HG03520 (cell line): ENCODE measurements at regions not wholly inside any gene's neighbourhood (a gene's known extent, or its start where the extent isn't known, plus 50 kb on each side); places are given as distances from the start of the nearest gene placed in this dataset.

Experiments
- ATAC-seq: cut with Tn5 transposase; IDR thresholded peaks from one replicate; pipeline ENCODE4 v1.9.1; 2021; ENCODE audit warnings: mild to moderate bottlenecking, moderate library complexity; ENCODE audit not compliant: unreplicated experiment

DNA sequence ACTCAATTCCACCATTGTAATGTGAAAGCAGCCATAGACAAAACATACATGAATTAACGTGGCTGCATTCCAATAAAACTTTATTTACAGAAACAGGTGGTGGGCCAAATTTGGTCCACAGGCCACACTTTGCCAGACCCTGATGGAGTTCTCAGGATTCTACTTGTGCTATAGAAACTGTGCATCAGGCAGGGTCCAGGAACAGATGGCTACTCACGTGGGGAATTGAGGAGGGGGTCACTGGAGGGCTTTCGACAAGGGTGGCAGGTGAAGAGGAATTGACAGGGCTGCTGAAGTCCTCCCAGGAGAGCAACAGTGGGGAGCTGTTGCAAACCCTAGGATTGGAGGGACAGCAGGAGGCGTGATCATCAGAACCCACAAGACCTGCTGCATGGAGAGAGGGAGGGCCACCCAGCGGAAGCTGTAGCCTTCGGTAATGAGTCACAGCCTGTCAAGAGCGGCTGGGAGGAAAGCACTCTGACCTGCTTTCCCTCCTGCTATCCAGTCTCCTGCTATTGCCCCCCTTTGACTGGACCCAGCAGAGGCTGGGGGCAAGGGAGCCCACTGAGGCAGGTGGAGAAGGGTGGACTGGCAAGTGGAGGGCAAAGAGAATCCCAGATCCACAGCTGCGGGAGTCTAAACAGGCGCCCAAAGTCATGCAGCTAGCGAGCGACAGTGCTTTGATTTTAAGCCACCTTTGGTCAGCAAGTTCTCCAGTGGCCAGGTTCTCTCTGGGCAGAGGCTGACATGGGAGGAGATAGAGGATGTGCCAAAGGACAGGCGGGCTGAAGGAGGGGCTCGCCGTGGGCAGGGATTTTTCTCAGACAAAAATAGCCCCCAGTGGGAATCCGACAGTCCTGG, 138.3 kb upstream of the SMIM23 start:
- ATAC-seq, result no peak

DNA sequence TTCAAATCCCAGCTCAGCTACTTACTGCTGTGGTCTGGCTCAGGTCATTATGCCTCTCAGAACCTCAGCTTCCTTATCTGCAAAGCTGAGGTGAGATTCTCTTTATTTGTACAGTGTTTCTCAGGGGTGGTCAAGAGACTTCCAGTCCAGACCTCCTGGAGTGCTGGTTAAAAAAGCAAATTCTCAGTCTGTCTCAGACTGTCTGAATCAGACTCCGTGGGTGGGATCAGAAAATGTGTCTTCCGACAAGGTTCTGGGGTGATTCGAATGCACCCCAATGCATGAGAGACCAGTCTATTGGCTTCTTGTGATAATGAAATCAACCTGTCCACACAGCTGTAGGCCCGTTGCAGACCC, 137.7 kb upstream of the SMIM23 start:
- no peak for ATAC-seq

DNA sequence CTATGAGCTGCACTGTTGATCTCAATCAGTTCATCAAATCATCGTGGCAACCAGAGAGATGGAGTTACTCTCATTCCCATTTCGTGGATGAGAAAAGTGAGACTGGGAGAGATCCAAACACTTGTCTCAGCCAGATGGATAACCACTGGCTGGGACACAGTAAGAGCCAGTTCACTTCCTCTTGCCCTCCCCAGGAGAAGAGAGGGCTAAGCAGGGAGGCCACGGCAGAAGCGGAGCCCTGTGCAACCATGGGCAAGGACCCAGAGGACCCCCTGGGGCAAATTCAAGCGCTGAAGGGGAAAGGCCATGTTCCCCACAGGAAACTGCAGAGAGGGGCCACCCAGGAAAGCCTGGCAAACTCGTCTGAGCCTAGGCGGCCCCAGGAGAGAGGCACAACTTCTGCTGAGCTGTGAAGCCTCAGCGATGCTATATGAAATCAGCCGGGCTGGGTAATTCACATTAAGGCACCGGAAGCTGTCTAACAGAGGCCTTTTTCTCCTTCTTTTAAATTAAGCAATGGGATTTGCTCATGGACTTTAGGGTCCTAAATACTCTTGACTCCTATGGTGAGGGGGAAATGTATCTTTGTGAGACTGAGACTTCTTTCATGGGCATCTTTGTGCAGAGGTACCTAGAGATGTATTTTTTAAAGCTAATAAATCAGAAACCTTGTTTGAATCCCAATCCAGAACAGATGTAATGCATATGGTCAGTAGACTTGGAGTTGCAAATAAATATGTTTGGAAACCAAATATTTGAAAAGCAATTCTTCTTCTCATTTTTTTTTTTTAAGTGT, 137.1 kb upstream of the SMIM23 start:
- ATAC-seq, result no peak

- ATAC-seq, result no peak
Observed at GRCh38 chr5:171649075-171649401, 136.6 kb upstream of the SMIM23 start.

- ATAC-seq, result no peak
Observed at GRCh38 chr5:171650597-171650996, 135.0 kb upstream of the SMIM23 start.

- ATAC-seq, result no peak
Observed at GRCh38 chr5:171651102-171651501, 134.5 kb upstream of the SMIM23 start.

DNA sequence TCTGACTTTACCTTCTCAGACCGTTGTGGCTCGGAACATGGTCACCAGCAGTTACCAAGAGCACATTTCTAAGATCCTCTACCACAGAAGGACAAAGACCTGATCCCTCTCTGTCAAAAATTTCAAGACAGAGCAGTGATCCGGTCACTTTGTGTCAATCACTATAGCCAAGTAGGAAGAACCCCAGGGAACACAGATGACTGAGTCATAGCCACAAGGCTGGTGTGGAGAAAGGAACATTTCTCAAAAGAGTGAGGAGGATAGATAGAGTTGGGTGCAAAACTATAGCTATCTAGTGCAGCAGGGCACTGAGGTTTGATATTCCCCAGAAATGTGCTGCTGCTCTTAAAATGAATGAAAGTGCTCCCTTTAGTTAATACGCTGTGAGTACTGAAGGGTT, 130.7 kb upstream of the SMIM23 start:
- ATAC-seq, result no peak

DNA sequence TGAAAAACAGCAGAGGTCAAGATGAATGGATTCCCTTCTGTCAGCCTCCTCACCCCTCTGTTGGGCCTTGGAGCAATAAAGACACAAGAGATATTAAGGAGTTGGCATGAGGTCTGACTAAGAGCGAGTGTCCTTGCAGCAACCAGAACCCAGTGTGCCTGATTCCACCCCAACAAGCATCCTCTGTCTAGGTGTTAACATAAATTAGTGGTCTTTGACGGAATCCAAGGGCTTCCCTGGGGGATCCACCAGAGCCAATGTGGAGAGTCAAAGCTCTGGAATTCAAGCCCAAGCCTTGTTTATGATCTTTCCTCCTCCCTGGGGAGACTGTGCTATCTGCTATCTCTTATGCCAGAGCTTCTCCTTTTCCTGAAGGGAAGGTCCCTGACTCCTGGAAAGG, 128.1 kb upstream of the SMIM23 start:
- ATAC-seq, result no peak

- no peak for ATAC-seq
Observed at GRCh38 chr5:171659896-171660295, 125.7 kb upstream of the SMIM23 start.

GRCh38 chr5:171660434-171660833, 125.2 kb upstream of the SMIM23 start:
- ATAC-seq, result no peak

GRCh38 chr5:171661143-171661542, 124.5 kb upstream of the SMIM23 start:
- ATAC-seq, result no peak

GRCh38 chr5:171663311-171664085, 122.1 kb upstream of the SMIM23 start:
- ATAC-seq, result no peak

DNA sequence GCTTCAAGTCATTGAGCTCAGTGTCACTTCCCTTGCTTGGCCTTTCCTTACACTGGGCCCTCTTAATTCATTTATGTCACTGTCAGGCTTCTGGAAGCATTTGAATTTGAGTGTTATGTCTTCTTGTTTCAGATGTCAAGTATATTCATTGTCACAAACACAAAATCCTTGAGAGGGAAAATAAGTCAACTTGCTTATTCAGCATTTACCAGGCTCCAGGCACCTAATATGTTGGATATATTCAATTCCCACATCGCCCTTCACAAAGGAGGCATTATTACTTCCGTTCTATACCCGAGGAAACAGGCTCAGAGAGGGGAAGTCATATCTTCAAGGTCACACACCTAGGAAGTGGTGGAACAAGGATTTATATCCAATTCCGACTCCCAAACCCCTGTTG, 121.1 kb upstream of the SMIM23 start:
- ATAC-seq, result no peak

DNA sequence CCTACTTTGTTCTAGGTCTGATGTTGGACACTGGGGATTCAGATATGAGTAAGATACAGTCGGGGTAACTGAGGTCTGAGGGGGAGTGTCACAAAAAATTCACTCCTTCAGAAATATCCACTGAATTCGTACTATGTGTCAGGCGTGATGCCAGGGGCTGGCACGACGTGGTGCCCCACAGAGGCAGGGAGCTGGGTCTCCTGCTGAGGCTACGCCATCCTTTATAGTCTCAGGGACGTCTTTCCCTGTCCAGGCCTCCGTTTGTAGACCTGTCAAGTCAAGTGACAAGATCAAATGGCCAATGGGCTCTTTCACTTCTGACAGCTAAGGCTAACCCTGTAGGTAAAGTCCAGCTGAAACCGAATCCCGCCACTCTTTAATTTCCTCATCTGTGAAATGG, 118.8 kb upstream of the SMIM23 start:
- no peak for ATAC-seq

DNA sequence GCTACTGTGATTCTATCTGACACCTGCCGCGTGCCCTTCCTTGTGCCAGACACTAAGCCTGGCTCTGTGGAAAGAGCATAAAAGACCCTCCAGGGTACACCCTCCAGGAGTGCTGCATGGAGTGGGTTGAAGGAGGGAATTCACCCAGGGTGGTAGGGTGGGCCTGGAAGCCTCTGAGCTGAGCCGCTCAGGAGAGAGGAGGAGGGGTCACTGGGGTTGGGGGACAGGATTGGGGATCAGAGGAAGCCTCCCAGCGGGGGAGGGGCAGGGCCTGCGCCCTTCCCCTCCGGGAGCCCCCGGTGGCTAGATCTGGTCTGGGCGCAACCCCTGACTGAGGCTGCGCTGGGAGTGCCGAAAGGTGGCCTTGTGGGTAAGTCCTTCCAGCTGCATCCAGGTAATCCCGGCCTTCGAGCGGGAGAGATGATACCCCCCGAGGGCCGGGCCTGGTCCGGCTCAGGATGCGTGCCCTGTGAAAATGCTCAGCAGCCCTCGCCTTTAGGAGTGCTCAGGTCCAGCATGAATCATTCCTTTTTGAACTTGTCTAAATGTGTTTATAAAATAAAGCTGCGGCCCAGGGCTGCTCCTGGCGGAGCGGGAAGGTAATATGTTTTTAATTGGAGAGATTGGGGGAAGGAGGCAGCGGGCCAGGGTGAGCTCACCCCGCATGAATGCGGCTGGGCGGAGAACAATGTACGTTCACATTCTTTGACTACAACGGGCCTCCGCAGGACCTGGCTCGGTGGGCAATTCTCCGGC, 118.1 kb upstream of the SMIM23 start:
- ATAC-seq, result no peak

DNA sequence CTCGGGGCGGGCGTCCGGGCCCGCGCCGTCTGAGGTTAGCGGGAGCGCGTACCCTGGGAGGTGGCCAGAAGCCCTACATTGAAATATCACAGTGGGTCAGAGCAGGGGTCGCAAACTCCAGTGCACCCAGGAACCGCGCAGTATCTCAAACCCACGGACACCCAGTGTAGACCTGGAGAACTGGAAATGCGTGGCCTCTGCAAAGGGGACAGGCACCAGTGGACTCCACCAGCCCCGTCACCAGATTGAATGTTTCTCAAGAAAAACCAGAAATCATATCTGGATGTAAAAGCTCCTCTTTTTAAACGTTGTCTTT, 117.6 kb upstream of the SMIM23 start:
- no peak for ATAC-seq

DNA sequence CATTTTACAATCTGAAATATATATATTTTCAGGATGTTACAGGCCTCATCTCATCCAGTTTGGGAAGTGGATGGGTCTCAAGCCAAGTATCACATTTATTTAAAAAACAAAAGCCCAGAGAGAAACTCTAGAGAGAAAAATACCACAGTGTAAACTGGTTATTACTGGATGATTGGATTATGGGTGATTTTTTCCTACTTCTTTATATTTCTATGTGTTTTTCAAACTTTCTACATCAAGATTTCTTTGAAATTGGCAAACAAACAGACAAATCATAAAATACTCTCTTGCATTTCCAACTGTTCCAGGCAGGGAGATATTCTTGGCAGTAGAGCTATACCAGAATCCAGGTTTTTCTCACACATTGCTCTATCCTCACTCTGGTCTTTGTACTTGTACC, 116.0 kb upstream of the SMIM23 start:
- no peak for ATAC-seq

DNA sequence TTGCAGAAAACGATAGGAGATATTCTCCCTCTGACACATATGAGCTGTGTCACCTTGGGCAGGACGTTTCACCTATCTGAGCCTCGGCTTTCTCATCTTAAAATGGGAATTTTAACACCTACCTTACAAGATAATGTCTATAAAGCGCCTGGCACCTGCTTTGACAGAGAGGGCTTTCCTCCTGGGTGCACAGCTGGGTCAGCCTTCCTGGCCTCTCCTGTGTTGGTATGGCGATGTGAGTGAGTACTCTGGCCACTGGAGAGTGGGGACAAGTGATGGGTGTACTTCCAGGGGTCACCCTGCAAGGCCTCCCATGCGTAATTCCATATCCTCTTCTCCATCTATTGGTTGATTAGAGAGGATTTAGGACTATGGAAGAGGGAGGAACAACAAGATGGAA, 113.1 kb upstream of the SMIM23 start:
- no peak for ATAC-seq

DNA sequence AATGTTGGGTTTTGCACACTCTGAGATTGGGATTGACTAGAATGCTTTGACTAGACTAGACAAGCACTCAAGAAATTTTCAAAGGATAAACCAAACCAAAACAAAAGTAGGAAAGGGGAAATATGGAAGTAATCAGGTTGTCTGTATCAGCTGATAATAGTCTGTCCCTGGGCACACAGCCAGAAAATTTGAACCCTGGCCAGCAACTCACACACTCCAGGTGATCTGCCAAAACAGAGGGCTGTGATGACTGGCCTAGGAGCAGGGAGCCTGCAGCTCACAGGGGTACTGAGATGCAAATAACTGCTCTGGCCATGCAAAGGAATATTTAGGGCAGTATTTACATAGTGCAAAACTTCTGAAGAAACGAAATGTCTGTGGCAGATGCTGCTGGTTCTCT, 112.3 kb upstream of the SMIM23 start:
- no peak for ATAC-seq

- no peak for ATAC-seq
Observed at GRCh38 chr5:171673840-171674239, 111.8 kb upstream of the SMIM23 start.

DNA sequence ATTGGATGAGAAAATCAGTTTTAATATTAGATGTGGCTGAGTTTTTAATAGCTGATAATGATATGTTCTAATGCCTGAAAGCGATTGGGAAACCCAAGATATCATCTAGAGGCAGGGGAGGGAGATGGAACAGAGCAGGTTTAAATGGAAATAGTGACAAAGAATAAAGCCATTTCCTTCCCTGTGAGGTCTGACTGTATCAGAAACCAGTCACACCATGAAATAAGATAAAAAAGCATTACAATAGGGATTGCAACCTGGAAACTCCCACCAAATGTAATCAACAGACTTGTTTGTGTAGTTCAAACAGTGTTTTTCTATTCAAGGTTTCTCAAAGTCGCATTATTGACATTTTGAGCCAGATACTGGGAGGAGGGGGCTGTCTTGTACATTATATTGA, 110.1 kb upstream of the SMIM23 start:
- no peak for ATAC-seq
